ENCODE measurements at regions not wholly inside any gene's neighbourhood (a gene's known extent, or its start where the extent isn't known, plus 50 kb on each side); places are given as distances from the start of the nearest gene placed in this dataset.
"Not testable (repeated sequence)": the region's sequence is repeated elsewhere in the genome, so short reads cannot be mapped to it uniquely, and the experiment has no call there.

DNA sequence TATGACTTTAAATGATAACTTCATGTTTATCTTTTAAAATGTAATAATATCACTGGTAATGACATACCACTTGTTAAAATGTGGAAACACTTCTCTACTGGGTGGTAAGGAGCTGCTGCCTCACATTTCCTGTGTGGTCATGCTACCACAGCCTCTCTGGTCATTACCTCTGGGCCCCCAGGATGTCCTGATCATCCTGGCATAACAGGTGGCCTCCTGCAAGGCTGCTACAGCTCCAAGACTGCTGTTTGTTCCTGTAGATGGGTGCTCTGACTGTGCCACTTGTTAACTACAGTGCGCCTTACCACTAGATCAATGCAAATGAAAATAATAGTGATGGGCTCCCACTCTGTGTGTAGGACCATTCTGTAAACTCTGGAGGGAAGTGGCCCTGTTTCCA lies 500.2 kb upstream of the SPRED2 start:
- intact Hi-C loops (cut with DNase I), result no loop called here
- no peak for DNase-seq
- Histone ChIP-seq H3K4me1 (no peaks in the 10 kb centered on the region), H3K27ac (no peak overlapping the region), H3K9me3 (no peaks in the 10 kb centered on the region), H3K4me3 (no peak overlapping the region), H3K27me3 (no peaks in the 10 kb centered on the region), H3K36me3 (no peaks in the 10 kb centered on the region)
- no peak for TF ChIP-seq CTCF (IDR thresholded peaks at IDR 0.05)
- ATAC-seq, result no peak

DNA sequence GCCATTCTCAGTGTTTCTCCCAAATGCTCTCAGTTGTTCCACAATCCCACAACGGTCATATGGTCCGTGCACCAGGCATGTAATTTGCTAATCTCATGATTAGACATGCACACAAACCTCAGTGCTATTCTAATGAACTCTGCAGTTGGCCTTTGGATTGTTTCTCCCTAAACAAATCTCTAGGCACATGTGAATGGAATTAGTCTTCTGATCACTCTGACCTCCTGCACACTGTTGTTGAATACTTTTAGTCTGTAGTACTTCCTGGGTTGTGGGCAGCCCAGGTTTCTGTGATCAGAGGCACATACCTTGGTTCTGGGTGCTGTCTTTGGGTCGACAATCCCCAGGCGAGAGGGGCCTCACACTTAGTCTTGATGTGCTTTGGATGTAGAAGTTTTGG lies 498.7 kb upstream of the SPRED2 start:
- H3K4me1 ChIP-seq, result no peaks in the 10 kb centered on the region
- no peak overlapping the region for H3K27ac ChIP-seq
- ATAC-seq, result no peak
- DNase-seq, result no peak
- no peak for TF ChIP-seq CTCF (IDR thresholded peaks at IDR 0.05)
- no peak overlapping the region for H3K4me3 ChIP-seq
- H3K9me3 ChIP-seq, result no peaks in the 10 kb centered on the region
- no peaks in the 10 kb centered on the region for H3K27me3 ChIP-seq
- no peaks in the 10 kb centered on the region for H3K36me3 ChIP-seq
- intact Hi-C loops (cut with DNase I), result no loop called here

GRCh38 chr2:65930259-65930658 lies 497.9 kb upstream of the SPRED2 start:
- Histone ChIP-seq H3K36me3 (no peaks in the 10 kb centered on the region), H3K9me3 (no peaks in the 10 kb centered on the region), H3K27me3 (no peaks in the 10 kb centered on the region), H3K4me1 (no peaks in the 10 kb centered on the region), H3K4me3 (no peak overlapping the region), H3K27ac (no peak overlapping the region)
- TF ChIP-seq CTCF (IDR thresholded peaks at IDR 0.05), result no peak
- DNase-seq, result no peak
- ATAC-seq, result no peak
- intact Hi-C loops (cut with DNase I), result no loop called here

GRCh38 chr2:65929664-65930063 lies 497.3 kb upstream of the SPRED2 start:
- DNase-seq; H3K4me3 ChIP-seq; H3K4me1 ChIP-seq; H3K36me3 ChIP-seq; H3K27me3 ChIP-seq; H3K9me3 ChIP-seq; intact Hi-C loops (cut with DNase I); ATAC-seq; H3K27ac ChIP-seq: not testable (repeated sequence)

GRCh38 chr2:65922794-65923193 lies 490.4 kb upstream of the SPRED2 start:
- ATAC-seq, result peak; percentile 89
- H3K27ac ChIP-seq, result peak overlapping the region; percentile 36

GRCh38 chr2:65922030-65922429 lies 489.6 kb upstream of the SPRED2 start:
- no peak overlapping the region for H3K27ac ChIP-seq
- intact Hi-C loops (cut with DNase I), result no loop called here
- no peaks in the 10 kb centered on the region for H3K9me3 ChIP-seq
- H3K4me1 ChIP-seq, result peaks cover 4% of the 10 kb centered on the region
- H3K36me3 ChIP-seq, result no peaks in the 10 kb centered on the region
- no peaks in the 10 kb centered on the region for H3K27me3 ChIP-seq
- DNase-seq (no peak), ATAC-seq (no peak)
- no peak for TF ChIP-seq CTCF (IDR thresholded peaks at IDR 0.05)
- H3K4me3 ChIP-seq, result no peak overlapping the region

More at GRCh38 chr2:65922794-65923193, 490.4 kb upstream of the SPRED2 start:
- H3K27me3 ChIP-seq, result no peaks in the 10 kb centered on the region
- no peak for TF ChIP-seq CTCF (IDR thresholded peaks at IDR 0.05)
- H3K4me3 ChIP-seq, result no peak overlapping the region
- no peaks in the 10 kb centered on the region for H3K9me3 ChIP-seq
- intact Hi-C loops (cut with DNase I), result no loop called here
- peak; percentile 57 for DNase-seq
- peaks cover 4% of the 10 kb centered on the region for H3K4me1 ChIP-seq
- H3K36me3 ChIP-seq, result no peaks in the 10 kb centered on the region

Data from upper lobe of right lung (tissue), 1 donor.